ENCODE measurements at regions not wholly inside any gene's neighbourhood (a gene's known extent, or its start where the extent isn't known, plus 50 kb on each side); places are given as distances from the start of the nearest gene placed in this dataset.

DNA sequence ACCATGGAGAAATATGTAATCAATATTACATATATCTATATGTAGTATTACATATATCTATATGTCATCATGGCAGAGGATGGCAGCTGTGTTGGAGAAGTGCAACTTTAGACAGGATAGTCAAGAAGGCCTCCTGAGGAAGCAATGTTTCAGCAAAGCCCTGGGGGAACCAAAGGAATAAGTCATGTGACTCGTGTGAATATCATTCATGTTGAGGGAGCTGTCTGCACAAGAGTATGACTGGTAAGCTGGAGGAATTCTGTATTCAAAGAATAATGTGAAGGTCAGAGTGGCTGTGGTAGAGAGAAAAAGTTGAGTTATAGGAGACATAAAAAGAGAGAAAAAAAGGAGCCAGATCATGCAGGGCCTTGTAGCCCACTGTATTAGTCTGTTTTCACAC is 92.9 kb upstream of the EDNRA start:
- no peak for TF ChIP-seq EZH2 (IDR thresholded peaks at IDR 0.05)
- no peak for TF ChIP-seq POLR2AphosphoS5 (IDR thresholded peaks at IDR 0.05; ENCODE audit: borderline replicate concordance, low read depth, low read length)
- TF ChIP-seq FOXP2 (optimal IDR thresholded peaks at IDR 0.05; ENCODE audit: control extremely low read depth, extremely low read length, insufficient read depth): no peak
- H3K27ac ChIP-seq: no peak overlapping the region
- H3K9me3 ChIP-seq (ENCODE audit: low read depth, low read length): no peaks in the 10 kb centered on the region
- no peak for DNase-seq (ENCODE audit: low read depth, low spot score)
- no peak overlapping the region for H3K9ac ChIP-seq (ENCODE audit: insufficient read length)
- H3K36me3 ChIP-seq (ENCODE audit: insufficient read depth, low read length): no peaks in the 10 kb centered on the region
- H3K4me3 ChIP-seq: no peak overlapping the region

DNA sequence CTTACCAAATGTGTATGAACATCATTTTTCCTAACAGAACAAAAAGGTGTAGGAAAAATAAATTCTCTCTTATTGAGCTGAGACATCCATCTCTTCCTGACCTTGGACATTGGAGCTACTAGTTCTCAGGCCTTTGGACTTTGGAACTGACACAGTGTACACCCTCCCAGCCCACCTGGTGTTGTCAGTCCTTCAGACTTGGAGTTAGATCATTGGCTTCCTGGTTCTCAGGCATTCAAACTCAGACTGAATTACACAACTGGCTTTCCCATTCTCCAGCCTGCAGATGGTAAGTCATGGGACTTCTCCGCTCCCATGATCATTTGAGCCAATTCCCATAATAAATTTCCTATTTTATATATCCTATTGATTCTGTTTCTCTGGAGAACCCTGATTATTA is 84.8 kb upstream of the EDNRA start:
- no peak for DNase-seq (ENCODE audit: low read depth, low spot score)
- Histone ChIP-seq H3K36me3 (ENCODE audit: insufficient read depth, low read length) (no peaks in the 10 kb centered on the region), H3K9ac (ENCODE audit: insufficient read length) (no peak overlapping the region), H3K4me3 (no peak overlapping the region), H3K9me3 (ENCODE audit: low read depth, low read length) (no peaks in the 10 kb centered on the region), H3K27ac (no peak overlapping the region)
- TF ChIP-seq FOXP2 (optimal IDR thresholded peaks at IDR 0.05; ENCODE audit: control extremely low read depth, extremely low read length, insufficient read depth) (no peak), EZH2 (IDR thresholded peaks at IDR 0.05) (no peak), POLR2AphosphoS5 (IDR thresholded peaks at IDR 0.05; ENCODE audit: borderline replicate concordance, low read depth, low read length) (no peak)

GRCh38 chr4:147398556-147398955 is 82.3 kb upstream of the EDNRA start:
- H3K4me3 ChIP-seq: no peak overlapping the region
- no peaks in the 10 kb centered on the region for H3K9me3 ChIP-seq (ENCODE audit: low read depth, low read length)
- no peak for DNase-seq (ENCODE audit: low read depth, low spot score)
- no peak for TF ChIP-seq FOXP2 (optimal IDR thresholded peaks at IDR 0.05; ENCODE audit: control extremely low read depth, extremely low read length, insufficient read depth)
- no peak for TF ChIP-seq EZH2 (IDR thresholded peaks at IDR 0.05)
- TF ChIP-seq POLR2AphosphoS5 (IDR thresholded peaks at IDR 0.05; ENCODE audit: borderline replicate concordance, low read depth, low read length): no peak
- no peaks in the 10 kb centered on the region for H3K36me3 ChIP-seq (ENCODE audit: insufficient read depth, low read length)
- H3K27ac ChIP-seq: no peak overlapping the region
- no peak overlapping the region for H3K9ac ChIP-seq (ENCODE audit: insufficient read length)

DNA sequence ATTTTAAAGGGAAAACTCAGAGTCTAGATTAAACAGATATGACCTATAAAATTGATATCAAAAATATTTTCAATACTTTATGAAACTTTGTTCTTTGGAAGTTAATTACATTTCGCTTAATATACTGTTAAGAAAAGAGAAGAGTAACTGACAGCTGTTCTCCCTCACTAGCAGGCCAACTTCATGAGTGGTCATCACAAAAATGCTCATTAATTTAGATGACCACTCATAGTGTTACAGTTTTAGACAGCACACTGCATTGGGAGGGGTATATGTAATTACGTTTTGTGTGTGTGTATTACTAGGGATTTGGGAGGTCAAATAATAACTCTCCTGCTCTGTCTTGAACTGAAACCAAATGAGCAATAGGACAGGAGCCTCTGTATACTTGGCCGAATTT is 80.2 kb upstream of the EDNRA start:
- no peaks in the 10 kb centered on the region for H3K9me3 ChIP-seq (ENCODE audit: low read depth, low read length)
- TF ChIP-seq POLR2AphosphoS5 (IDR thresholded peaks at IDR 0.05; ENCODE audit: borderline replicate concordance, low read depth, low read length) (no peak), EZH2 (IDR thresholded peaks at IDR 0.05) (no peak), FOXP2 (optimal IDR thresholded peaks at IDR 0.05; ENCODE audit: control extremely low read depth, extremely low read length, insufficient read depth) (no peak)
- H3K4me3 ChIP-seq: no peak overlapping the region
- H3K27ac ChIP-seq: no peak overlapping the region
- no peak for DNase-seq (ENCODE audit: low read depth, low spot score)
- no peak overlapping the region for H3K9ac ChIP-seq (ENCODE audit: insufficient read length)
- no peaks in the 10 kb centered on the region for H3K36me3 ChIP-seq (ENCODE audit: insufficient read depth, low read length)

DNA sequence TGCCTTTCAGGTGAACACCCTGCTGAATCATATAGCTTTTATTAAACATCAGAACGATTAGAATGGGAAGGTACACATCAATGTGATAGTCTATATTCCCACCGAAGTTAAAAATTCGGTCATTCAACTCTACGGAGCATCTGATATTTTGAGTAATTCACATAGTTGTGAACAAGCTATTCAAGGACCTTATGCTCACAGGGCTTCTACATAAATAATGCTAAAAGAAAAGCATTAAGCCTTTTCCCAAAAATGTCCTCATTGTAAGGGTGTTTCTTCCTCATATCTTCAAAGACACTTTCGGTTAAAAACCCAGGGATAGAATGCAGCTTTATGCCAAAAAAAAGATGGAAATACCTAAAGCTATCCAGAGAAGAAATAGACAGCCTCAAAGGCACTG is 79.7 kb upstream of the EDNRA start:
- no peak overlapping the region for H3K27ac ChIP-seq
- H3K4me3 ChIP-seq: no peak overlapping the region
- no peaks in the 10 kb centered on the region for H3K9me3 ChIP-seq (ENCODE audit: low read depth, low read length)
- DNase-seq (ENCODE audit: low read depth, low spot score): no peak
- no peak overlapping the region for H3K9ac ChIP-seq (ENCODE audit: insufficient read length)
- no peaks in the 10 kb centered on the region for H3K36me3 ChIP-seq (ENCODE audit: insufficient read depth, low read length)
- no peak for TF ChIP-seq EZH2 (IDR thresholded peaks at IDR 0.05)
- no peak for TF ChIP-seq FOXP2 (optimal IDR thresholded peaks at IDR 0.05; ENCODE audit: control extremely low read depth, extremely low read length, insufficient read depth)
- TF ChIP-seq POLR2AphosphoS5 (IDR thresholded peaks at IDR 0.05; ENCODE audit: borderline replicate concordance, low read depth, low read length): no peak

DNA sequence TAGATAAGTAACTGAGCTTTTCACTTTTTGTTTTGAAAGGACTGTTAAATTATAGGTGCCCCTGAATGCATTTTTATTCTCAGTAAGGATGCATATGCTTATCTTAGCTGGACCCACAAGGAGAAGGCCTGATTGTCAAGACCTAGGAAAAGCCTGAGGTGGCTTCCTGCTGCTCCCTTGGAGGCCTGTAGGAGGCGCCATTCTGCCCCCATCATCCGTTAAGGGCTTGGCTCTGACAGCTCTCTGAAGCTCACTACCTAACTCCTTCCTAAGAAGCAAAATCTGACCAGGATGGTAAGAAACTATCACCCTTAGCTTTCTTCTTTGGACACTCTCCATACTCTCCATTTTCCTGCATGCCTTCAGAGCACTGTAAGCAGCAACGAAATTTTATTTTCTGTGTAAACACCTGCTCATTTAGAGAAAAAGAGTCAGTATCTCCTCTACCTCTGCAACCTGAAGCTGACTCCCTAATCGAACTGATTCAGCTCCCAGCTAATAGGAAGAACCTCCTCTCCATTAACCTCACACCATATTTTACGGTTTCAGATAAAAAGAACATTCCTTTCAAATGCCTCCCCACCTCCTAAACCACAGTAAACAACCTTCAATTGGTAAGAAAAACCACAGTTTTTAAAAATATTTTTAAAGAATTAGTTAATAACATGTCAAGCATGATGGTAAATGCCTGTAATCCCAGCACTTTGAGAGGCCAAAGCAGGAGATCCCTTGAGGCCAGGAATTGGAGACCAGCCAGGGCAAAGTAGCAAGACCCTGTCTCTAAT is 73.4 kb upstream of the EDNRA start:
- Histone ChIP-seq H3K36me3 (ENCODE audit: insufficient read depth, low read length) (no peaks in the 10 kb centered on the region), H3K27ac (no peak overlapping the region), H3K9ac (ENCODE audit: insufficient read length) (no peak overlapping the region), H3K9me3 (ENCODE audit: low read depth, low read length) (0 out of 2 replicates have a peak, but pooled peaks cover under 1% of the 10 kb centered on the region), H3K4me3 (no peak overlapping the region)
- no peak for DNase-seq (ENCODE audit: low read depth, low spot score)
- TF ChIP-seq POLR2AphosphoS5 (IDR thresholded peaks at IDR 0.05; ENCODE audit: borderline replicate concordance, low read depth, low read length): no peak
- TF ChIP-seq EZH2 (IDR thresholded peaks at IDR 0.05): no peak
- no peak for TF ChIP-seq FOXP2 (optimal IDR thresholded peaks at IDR 0.05; ENCODE audit: control extremely low read depth, extremely low read length, insufficient read depth)

DNA sequence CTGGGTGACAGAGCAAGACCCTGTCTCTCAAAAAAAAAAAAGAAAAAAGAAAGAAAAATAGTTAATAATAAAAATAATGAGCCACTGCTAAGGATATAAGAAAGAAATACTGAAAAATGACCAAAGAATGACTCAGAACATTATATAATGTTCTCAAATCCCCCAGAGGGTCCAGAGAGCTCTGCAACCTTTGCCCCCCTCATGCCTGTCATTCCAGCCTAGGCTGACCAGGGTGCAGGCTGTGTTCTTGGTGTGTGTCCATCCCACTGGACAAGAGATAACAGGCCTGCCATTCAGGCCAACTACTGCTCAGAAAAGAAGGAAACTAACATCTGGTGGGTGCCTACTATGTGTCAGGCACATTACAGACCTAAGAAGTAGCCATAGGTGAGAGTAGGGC is 72.7 kb upstream of the EDNRA start:
- DNase-seq (ENCODE audit: low read depth, low spot score): no peak
- TF ChIP-seq EZH2 (IDR thresholded peaks at IDR 0.05): no peak
- TF ChIP-seq POLR2AphosphoS5 (IDR thresholded peaks at IDR 0.05; ENCODE audit: borderline replicate concordance, low read depth, low read length): no peak
- no peak for TF ChIP-seq FOXP2 (optimal IDR thresholded peaks at IDR 0.05; ENCODE audit: control extremely low read depth, extremely low read length, insufficient read depth)
- H3K36me3 ChIP-seq (ENCODE audit: insufficient read depth, low read length): no peaks in the 10 kb centered on the region
- no peak overlapping the region for H3K9ac ChIP-seq (ENCODE audit: insufficient read length)
- 0 out of 2 replicates have a peak, but pooled peaks cover 5% of the 10 kb centered on the region for H3K9me3 ChIP-seq (ENCODE audit: low read depth, low read length)
- H3K4me3 ChIP-seq: no peak overlapping the region
- H3K27ac ChIP-seq: no peak overlapping the region

DNA sequence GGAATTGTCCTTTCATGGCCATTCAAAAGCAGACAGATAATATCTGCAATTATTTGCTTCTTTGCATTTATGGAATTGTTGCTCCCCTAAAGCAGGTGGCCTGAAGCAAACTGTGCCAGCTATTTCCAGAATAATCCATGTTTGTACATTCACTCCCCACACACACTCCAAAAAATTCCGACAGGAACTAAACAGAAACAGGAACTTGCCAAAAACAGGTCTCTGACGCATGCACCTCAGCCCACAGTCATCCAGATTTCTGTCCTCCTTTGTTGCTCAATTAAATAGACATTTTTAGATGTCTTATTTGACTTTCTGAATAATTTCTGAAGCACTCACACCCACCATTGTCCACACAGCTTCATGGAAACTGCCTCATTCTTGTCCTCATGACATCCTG is 71.5 kb upstream of the EDNRA start:
- TF ChIP-seq POLR2AphosphoS5 (IDR thresholded peaks at IDR 0.05; ENCODE audit: borderline replicate concordance, low read depth, low read length) (no peak), EZH2 (IDR thresholded peaks at IDR 0.05) (no peak), FOXP2 (optimal IDR thresholded peaks at IDR 0.05; ENCODE audit: control extremely low read depth, extremely low read length, insufficient read depth) (no peak)
- no peak overlapping the region for H3K27ac ChIP-seq
- DNase-seq (ENCODE audit: low read depth, low spot score): no peak

More for the DNA sequence above, 71.5 kb upstream of the EDNRA start:
- H3K9me3 ChIP-seq (ENCODE audit: low read depth, low read length): 0 out of 2 replicates have a peak, but pooled peaks cover 7% of the 10 kb centered on the region
- no peak overlapping the region for H3K9ac ChIP-seq (ENCODE audit: insufficient read length)
- no peak overlapping the region for H3K4me3 ChIP-seq
- no peaks in the 10 kb centered on the region for H3K36me3 ChIP-seq (ENCODE audit: insufficient read depth, low read length)
